Activated naive CD4-positive, alpha-beta T cell treated with anti-CD3 and anti-CD28 coated beads, Interleukin-2, amount 10 ng/mL, durations not matched to agents 7 days and 5 days (primary cell): ENCODE measurements at regions not wholly inside any gene's neighbourhood (a gene's known extent, or its start where the extent isn't known, plus 50 kb on each side); places are given as distances from the start of the nearest gene placed in this dataset.

Experiments
- CTCF ChIA-PET: fragments of 350-600 bp; sonication (Branson Sonifier 250); formaldehyde crosslinking; loops from one replicate; lab custom pipeline; 2021; ENCODE audit warnings: antibody characterized with exemption; lab: Charles Lee
- DNase-seq: peaks from one replicate; pipeline ENCODE4 v3.0.0-alpha.2; 2020
- H3K27ac Mint-ChIP-seq: one replicate; pipeline ENCODE4 v1.8.0; 2021; ENCODE audit warnings: mild to moderate bottlenecking, moderate library complexity, mixed read lengths
- H3K27me3 Mint-ChIP-seq: one replicate; pipeline ENCODE4 v1.8.0; 2021; ENCODE audit warnings: mild to moderate bottlenecking, mixed read lengths
- H3K36me3 Mint-ChIP-seq: one replicate; pipeline ENCODE4 v1.8.0; 2021; ENCODE audit warnings: mixed read lengths
- H3K4me1 Mint-ChIP-seq: one replicate; pipeline ENCODE4 v1.8.0; 2021; ENCODE audit warnings: mixed read lengths
- H3K4me3 Mint-ChIP-seq: one replicate; pipeline ENCODE4 v1.8.0; 2021; ENCODE audit warnings: mild to moderate bottlenecking, moderate library complexity, mixed read lengths
- H3K9me3 Mint-ChIP-seq: one replicate; pipeline ENCODE4 v1.8.0; 2021; ENCODE audit warnings: mixed read lengths

DNA sequence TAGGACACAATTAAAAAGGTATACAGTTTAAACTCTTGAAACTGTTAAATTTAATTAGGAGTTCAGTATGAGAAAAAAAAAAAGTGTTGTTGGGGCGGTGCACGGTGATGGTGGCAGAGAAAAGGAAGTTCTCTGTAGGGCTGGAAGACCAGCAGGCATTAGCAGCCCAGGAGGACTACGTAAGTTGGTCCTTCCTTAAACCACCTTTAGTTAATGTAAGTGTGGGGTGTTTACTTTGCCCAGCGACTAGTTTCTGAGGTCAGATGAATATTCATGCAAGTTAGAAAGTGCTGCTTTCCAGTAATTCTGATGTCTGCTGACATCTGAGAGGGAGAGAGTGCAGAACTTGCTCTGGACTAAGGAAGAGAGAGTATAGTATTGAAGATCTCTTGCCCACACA, 54.9 kb downstream of the NKX2-1 start:
- no peaks in the 10 kb centered on the region for H3K36me3 Mint-ChIP-seq
- CTCF ChIA-PET: no interaction called here
- H3K4me3 Mint-ChIP-seq: no peak overlapping the region
- peaks cover 7% of the 10 kb centered on the region for H3K27me3 Mint-ChIP-seq
- H3K9me3 Mint-ChIP-seq: no peaks in the 10 kb centered on the region
- no peaks in the 10 kb centered on the region for H3K4me1 Mint-ChIP-seq
- no peak overlapping the region for H3K27ac Mint-ChIP-seq
- DNase-seq: no peak

DNA sequence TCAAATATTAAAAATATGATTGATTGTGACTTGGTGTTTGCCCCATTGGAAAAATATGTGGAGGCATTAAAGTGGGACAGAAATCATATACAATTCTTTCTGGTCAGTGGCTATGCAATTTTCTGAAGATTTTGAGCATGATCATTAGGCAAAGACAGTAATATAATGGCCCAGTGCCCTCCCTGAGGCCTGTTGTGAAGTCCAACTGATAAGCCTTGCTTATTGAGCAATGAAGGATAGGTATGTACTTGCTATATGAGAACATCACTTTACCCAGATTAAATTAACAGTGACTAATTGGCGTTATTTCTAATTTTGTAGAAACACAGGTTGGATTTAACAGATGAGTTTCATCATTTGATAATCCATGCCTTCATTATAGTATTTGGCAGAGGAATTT, 57.1 kb downstream of the NKX2-1 start:
- Mint-ChIP-seq H3K27me3 (peaks cover 12% of the 10 kb centered on the region), H3K4me1 (no peaks in the 10 kb centered on the region), H3K4me3 (no peak overlapping the region), H3K9me3 (no peaks in the 10 kb centered on the region), H3K36me3 (no peaks in the 10 kb centered on the region), H3K27ac (no peak overlapping the region)
- CTCF ChIA-PET: no interaction called here
- no peak for DNase-seq

GRCh38 chr14:36455241-36455627, 64.8 kb downstream of the NKX2-1 start:
- H3K27ac Mint-ChIP-seq: no peak overlapping the region

GRCh38 chr14:36454599-36455240, 65.3 kb downstream of the NKX2-1 start:
- Mint-ChIP-seq H3K27me3 (peaks cover 10% of the 10 kb centered on the region), H3K9me3 (no peaks in the 10 kb centered on the region), H3K36me3 (no peaks in the 10 kb centered on the region), H3K4me3 (no peak overlapping the region), H3K27ac (no peak overlapping the region), H3K4me1 (no peaks in the 10 kb centered on the region)
- no peak for DNase-seq
- CTCF ChIA-PET: interaction anchor here (0.6 kb wide), 1 partner anchor 101 kb away, joined by 3 read pairs; no protein-coding TSS in a partner anchor

More at GRCh38 chr14:36455241-36455627, 64.8 kb downstream of the NKX2-1 start:
- H3K36me3 Mint-ChIP-seq: no peaks in the 10 kb centered on the region
- H3K9me3 Mint-ChIP-seq: no peaks in the 10 kb centered on the region
- CTCF ChIA-PET: interaction anchor here (0.6 kb wide), 1 partner anchor 100 kb away, joined by 3 read pairs; no protein-coding TSS in a partner anchor
- DNase-seq: no peak
- no peak overlapping the region for H3K4me3 Mint-ChIP-seq
- H3K4me1 Mint-ChIP-seq: no peaks in the 10 kb centered on the region
- peaks cover 10% of the 10 kb centered on the region for H3K27me3 Mint-ChIP-seq

GRCh38 chr14:36452860-36453259, 67.2 kb downstream of the NKX2-1 start:
- no peak overlapping the region for H3K27ac Mint-ChIP-seq
- no peak for DNase-seq
- no peaks in the 10 kb centered on the region for H3K9me3 Mint-ChIP-seq
- CTCF ChIA-PET: interaction anchor here (1.1 kb wide), 1 partner anchor 105 kb away, joined by 4 read pairs; no protein-coding TSS in a partner anchor
- peaks cover 5% of the 10 kb centered on the region for H3K27me3 Mint-ChIP-seq
- no peak overlapping the region for H3K4me3 Mint-ChIP-seq
- H3K36me3 Mint-ChIP-seq: no peaks in the 10 kb centered on the region
- no peaks in the 10 kb centered on the region for H3K4me1 Mint-ChIP-seq

DNA sequence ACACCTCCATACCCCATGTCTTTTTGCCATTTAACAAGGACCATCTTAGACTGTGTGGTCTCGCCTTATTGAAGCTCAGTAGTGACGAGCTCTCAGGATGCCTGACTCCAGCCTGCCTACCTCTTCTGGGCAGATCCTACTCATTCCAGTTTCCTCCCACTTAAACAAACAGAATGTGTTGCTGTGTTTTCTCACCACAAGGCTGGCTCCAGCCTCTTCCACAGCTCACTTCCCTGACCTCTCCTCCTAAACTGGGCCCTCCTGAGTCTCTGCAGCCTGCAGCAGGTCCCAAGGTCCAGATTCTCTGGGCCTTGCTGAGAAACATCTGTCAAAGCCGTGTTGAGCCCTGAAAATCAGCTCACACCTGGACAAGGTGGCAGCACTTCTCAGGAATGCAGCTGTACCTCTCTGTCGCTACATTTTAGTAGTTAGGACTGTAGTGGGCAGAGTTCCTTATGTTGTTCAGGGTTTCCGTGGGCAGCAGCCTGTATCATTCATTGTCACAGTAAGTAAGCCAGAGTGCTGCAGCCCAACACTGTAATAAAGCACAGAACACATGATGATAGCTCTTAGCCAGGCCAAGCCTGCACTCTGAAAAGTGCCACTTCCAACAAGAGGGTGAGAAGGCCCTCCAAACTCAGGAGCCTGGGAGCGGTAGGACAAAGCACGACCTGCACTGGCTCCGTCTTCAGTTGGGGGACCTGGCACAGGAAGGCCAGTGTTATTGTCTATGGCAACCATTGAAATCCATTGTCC, 68.5 kb downstream of the NKX2-1 start:
- Mint-ChIP-seq H3K9me3 (no peaks in the 10 kb centered on the region), H3K4me3 (no peak overlapping the region), H3K27ac (no peak overlapping the region), H3K27me3 (peaks cover 5% of the 10 kb centered on the region), H3K4me1 (no peaks in the 10 kb centered on the region), H3K36me3 (no peaks in the 10 kb centered on the region)
- CTCF ChIA-PET: no interaction called here
- DNase-seq: no peak

- Mint-ChIP-seq H3K9me3 (no peaks in the 10 kb centered on the region), H3K27me3 (peaks cover 5% of the 10 kb centered on the region), H3K27ac (no peak overlapping the region), H3K4me3 (no peak overlapping the region), H3K4me1 (no peaks in the 10 kb centered on the region), H3K36me3 (no peaks in the 10 kb centered on the region)
- no peak for DNase-seq
- CTCF ChIA-PET: no interaction called here
Observed at GRCh38 chr14:36450550-36450949, 69.5 kb downstream of the NKX2-1 start.

- Mint-ChIP-seq H3K27ac (no peak overlapping the region), H3K9me3 (no peaks in the 10 kb centered on the region), H3K27me3 (peaks cover 5% of the 10 kb centered on the region), H3K4me3 (no peak overlapping the region), H3K4me1 (no peaks in the 10 kb centered on the region), H3K36me3 (no peaks in the 10 kb centered on the region)
- CTCF ChIA-PET: no interaction called here
- no peak for DNase-seq
Observed at GRCh38 chr14:36449903-36450302, 70.1 kb downstream of the NKX2-1 start.

- no peak for DNase-seq
- H3K27ac Mint-ChIP-seq: no peak overlapping the region
- H3K4me1 Mint-ChIP-seq: no peaks in the 10 kb centered on the region
- no peaks in the 10 kb centered on the region for H3K9me3 Mint-ChIP-seq
- H3K4me3 Mint-ChIP-seq: no peak overlapping the region
- CTCF ChIA-PET: no interaction called here
- H3K36me3 Mint-ChIP-seq: no peaks in the 10 kb centered on the region
- peaks cover 7% of the 10 kb centered on the region for H3K27me3 Mint-ChIP-seq
Observed at GRCh38 chr14:36443374-36443773, 76.7 kb downstream of the NKX2-1 start.

GRCh38 chr14:36442824-36443241, 77.2 kb downstream of the NKX2-1 start:
- CTCF ChIA-PET: no interaction called here
- Mint-ChIP-seq H3K4me3 (no peak overlapping the region), H3K4me1 (no peaks in the 10 kb centered on the region), H3K9me3 (no peaks in the 10 kb centered on the region), H3K27ac (no peak overlapping the region), H3K27me3 (peaks cover 7% of the 10 kb centered on the region), H3K36me3 (no peaks in the 10 kb centered on the region)
- no peak for DNase-seq

- Mint-ChIP-seq H3K36me3 (no peaks in the 10 kb centered on the region), H3K4me1 (no peaks in the 10 kb centered on the region), H3K27ac (no peak overlapping the region), H3K4me3 (no peak overlapping the region), H3K27me3 (peaks cover 7% of the 10 kb centered on the region), H3K9me3 (no peaks in the 10 kb centered on the region)
- no peak for DNase-seq
- CTCF ChIA-PET: no interaction called here
Observed at GRCh38 chr14:36441283-36441682, 78.7 kb downstream of the NKX2-1 start.

GRCh38 chr14:36439766-36440165, 80.3 kb downstream of the NKX2-1 start:
- Mint-ChIP-seq H3K4me1 (no peaks in the 10 kb centered on the region), H3K27me3 (peaks cover 7% of the 10 kb centered on the region), H3K9me3 (no peaks in the 10 kb centered on the region), H3K36me3 (no peaks in the 10 kb centered on the region), H3K27ac (no peak overlapping the region), H3K4me3 (no peak overlapping the region)
- CTCF ChIA-PET: no interaction called here
- no peak for DNase-seq

DNA sequence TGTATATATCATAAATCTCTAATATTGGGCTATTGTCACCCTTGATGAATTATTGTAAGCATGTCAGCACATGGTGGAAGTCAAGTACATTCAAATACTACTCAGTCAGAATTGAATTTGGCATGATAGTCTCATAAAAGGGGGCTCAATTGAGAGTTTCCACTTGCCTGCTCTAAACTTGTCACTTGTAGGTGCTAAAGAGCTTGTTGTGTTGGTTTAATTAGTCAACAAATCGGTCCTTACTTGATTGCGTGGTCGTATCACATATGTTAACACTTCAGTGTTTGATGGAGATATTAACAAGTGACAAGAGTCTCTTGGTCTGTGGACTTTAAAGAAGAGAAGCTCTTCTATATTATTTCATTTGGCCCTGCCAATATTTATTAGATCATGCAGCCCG, 81.1 kb downstream of the NKX2-1 start:
- peaks cover 7% of the 10 kb centered on the region for H3K27me3 Mint-ChIP-seq
- no peak overlapping the region for H3K4me3 Mint-ChIP-seq
- no peaks in the 10 kb centered on the region for H3K9me3 Mint-ChIP-seq
- CTCF ChIA-PET: no interaction called here
- DNase-seq: no peak
- no peak overlapping the region for H3K27ac Mint-ChIP-seq
- no peaks in the 10 kb centered on the region for H3K36me3 Mint-ChIP-seq
- no peaks in the 10 kb centered on the region for H3K4me1 Mint-ChIP-seq

DNA sequence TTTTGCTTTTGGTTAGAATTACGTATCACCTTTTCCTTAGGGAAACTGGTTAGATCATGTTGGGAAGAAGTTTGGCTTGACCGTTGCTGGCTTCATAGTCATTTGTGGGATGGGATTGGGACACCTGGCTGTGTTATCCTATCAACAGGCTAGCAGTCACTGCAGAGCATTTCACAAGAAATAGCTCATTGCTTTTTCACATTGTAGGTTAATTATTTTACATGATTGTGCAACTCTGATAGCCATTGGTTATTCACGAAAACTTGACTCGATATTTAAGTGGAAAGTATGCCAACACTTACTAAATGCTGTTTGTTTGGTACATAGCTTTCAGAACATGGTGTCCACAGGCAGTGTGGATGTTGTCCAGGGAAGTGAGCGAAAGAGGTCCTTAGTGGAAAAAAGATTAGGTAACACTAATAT, 89.4 kb downstream of the NKX2-1 start:
- CTCF ChIA-PET: no interaction called here
- H3K4me1 Mint-ChIP-seq: no peaks in the 10 kb centered on the region
- H3K4me3 Mint-ChIP-seq: no peak overlapping the region

DNA sequence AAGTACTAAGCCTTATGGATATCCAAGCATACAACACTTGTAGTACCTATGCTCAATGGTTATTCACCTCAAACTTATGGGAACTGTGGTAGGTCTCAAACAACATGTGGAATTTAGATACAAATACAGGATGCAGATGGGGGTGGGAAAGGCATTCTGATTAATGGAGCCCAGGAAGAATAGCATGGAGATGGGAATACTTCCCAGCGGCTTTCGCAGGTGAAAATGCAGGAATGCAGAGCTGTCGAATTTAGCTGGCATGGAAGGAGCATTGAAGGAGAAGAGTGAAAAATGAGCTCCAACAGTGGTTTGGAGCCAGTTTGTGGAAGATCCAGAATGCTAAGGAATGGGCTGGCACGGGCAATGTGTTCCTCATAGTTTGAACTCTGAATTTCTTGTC, 89.9 kb downstream of the NKX2-1 start:
- Mint-ChIP-seq H3K27ac (no peak overlapping the region), H3K36me3 (no peaks in the 10 kb centered on the region), H3K27me3 (no peaks in the 10 kb centered on the region), H3K4me1 (no peaks in the 10 kb centered on the region), H3K4me3 (no peak overlapping the region), H3K9me3 (no peaks in the 10 kb centered on the region)
- CTCF ChIA-PET: no interaction called here
- no peak for DNase-seq

More for the DNA sequence above, 89.4 kb downstream of the NKX2-1 start:
- Mint-ChIP-seq H3K27me3 (no peaks in the 10 kb centered on the region), H3K36me3 (no peaks in the 10 kb centered on the region), H3K27ac (no peak overlapping the region), H3K9me3 (no peaks in the 10 kb centered on the region)
- DNase-seq: no peak
